Lower lobe of right lung (tissue), 2 donors: ENCODE measurements at regions not wholly inside any gene's neighbourhood (a gene's known extent, or its start where the extent isn't known, plus 50 kb on each side); places are given as distances from the start of the nearest gene placed in this dataset.

Source experiments
- ATAC-seq, 2 donors: fragments of 200-7000 bp; cut with Tn5 transposase; one replicate each; pipeline ENCODE4 v1.9.1; 2020 to 2022; ENCODE audit warnings: mild to moderate bottlenecking in 2 of 2, moderate library complexity in 2 of 2
- DNase-seq: peaks from one replicate; pipeline ENCODE4 v3.0.0-alpha.2; 2020
- H3K27ac ChIP-seq: fragments of 200-600 bp; one replicate; pipeline ENCODE4 v1.8.0; 2022
- H3K27me3 ChIP-seq: fragments of 200-600 bp; one replicate; pipeline ENCODE4 v1.8.0; 2022; ENCODE audit warnings: low read depth
- H3K36me3 ChIP-seq: fragments of 200-600 bp; one replicate; pipeline ENCODE4 v1.8.0; 2022; ENCODE audit warnings: mild to moderate bottlenecking
- H3K4me1 ChIP-seq: fragments of 200-600 bp; one replicate; pipeline ENCODE4 v1.8.0; 2022
- H3K4me3 ChIP-seq: fragments of 200-600 bp; one replicate; pipeline ENCODE4 v1.8.0; 2022; ENCODE audit warnings: mild to moderate bottlenecking
- H3K9me3 ChIP-seq: fragments of 200-600 bp; one replicate; pipeline ENCODE4 v1.8.0; 2022
- intact Hi-C: fragments of 100-400 bp; cut with DNase I; formaldehyde crosslinking; loops from one replicate; pipeline ENCODE4 v1.11.0; 2022
- TF ChIP-seq, protein P1 (sequence below): fragments of 200-600 bp; IDR thresholded peaks from one replicate; pipeline ENCODE4 v1.8.0; 2022; ENCODE audit warnings: antibody characterized with exemption, mild to moderate bottlenecking
- donor health status: DM: no; HTN: yes; CAD: no; lungs with severe emphysema.

DNA sequence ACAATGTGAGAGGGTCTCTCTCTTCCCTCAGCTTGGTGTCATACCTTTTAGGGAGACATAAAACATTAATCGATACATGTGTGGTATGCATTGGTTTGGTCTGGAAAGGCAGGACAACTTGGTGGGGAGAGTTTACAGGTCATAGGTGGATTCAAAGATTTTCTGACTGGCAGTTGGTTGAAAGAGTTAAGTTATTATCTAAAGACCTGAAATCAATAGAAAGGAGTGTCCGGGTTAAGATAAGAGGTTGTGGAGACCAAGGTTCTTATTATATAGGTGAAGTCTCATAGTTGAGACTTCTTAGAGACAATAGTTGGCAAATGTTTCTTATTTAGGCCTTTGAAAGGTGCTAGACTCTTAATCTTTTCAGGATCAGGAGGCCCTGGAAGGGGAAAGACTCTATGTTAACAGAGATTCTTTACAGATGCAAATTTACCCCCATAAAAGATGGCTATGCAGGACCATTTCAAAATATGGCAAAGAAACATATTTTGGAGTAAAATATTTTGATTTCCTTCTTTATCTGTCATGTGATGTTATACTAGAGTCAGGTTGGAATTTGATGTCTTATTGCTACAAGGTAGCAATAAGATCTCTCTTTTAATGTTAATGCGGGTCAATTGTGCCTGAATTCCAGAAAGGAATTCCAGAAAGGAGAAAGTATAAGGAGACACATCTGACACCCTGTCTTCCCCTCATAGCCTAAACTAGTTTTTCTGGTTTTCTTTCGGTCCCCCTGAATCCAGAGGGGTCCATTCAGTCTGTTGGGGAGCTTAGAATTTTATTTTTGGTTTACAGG lies 59.2 kb upstream of the RCBTB2 start:
- Histone ChIP-seq H3K9me3 (no peaks in the 10 kb centered on the region), H3K27ac (no peak overlapping the region), H3K27me3 (no peaks in the 10 kb centered on the region), H3K36me3 (no peaks in the 10 kb centered on the region), H3K4me1 (no peaks in the 10 kb centered on the region), H3K4me3 (no peak overlapping the region)
- no peak for ATAC-seq
- TF ChIP-seq, protein P1, sequence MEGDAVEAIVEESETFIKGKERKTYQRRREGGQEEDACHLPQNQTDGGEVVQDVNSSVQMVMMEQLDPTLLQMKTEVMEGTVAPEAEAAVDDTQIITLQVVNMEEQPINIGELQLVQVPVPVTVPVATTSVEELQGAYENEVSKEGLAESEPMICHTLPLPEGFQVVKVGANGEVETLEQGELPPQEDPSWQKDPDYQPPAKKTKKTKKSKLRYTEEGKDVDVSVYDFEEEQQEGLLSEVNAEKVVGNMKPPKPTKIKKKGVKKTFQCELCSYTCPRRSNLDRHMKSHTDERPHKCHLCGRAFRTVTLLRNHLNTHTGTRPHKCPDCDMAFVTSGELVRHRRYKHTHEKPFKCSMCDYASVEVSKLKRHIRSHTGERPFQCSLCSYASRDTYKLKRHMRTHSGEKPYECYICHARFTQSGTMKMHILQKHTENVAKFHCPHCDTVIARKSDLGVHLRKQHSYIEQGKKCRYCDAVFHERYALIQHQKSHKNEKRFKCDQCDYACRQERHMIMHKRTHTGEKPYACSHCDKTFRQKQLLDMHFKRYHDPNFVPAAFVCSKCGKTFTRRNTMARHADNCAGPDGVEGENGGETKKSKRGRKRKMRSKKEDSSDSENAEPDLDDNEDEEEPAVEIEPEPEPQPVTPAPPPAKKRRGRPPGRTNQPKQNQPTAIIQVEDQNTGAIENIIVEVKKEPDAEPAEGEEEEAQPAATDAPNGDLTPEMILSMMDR = no peak
- intact Hi-C loops = loop anchor here (10.0 kb wide), 1 partner anchor 183 kb away; no protein-coding TSS in a partner anchor
- DNase-seq = no peak

DNA sequence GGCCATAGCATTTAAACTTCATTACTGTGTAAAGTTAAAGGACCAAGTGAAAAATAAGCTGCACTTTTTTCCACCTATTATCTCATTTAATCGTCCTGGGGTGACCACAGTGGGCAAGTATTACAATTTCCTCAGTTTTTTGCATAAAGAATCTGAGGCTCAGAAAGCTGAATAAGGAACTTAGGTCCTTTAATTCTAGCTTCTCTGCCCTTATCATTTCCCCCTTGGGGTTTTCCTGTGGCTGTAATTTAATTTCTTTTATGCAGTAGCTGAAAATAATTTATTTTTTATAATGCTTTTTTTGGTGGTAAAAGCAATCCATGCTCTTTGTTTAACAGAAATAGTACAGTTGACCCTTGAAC lies 59.8 kb upstream of the RCBTB2 start:
- Histone ChIP-seq H3K4me3 (no peak overlapping the region), H3K27ac (no peak overlapping the region), H3K27me3 (no peaks in the 10 kb centered on the region), H3K9me3 (no peaks in the 10 kb centered on the region), H3K36me3 (no peaks in the 10 kb centered on the region), H3K4me1 (no peaks in the 10 kb centered on the region)
- intact Hi-C loops = loop anchor here (10.0 kb wide), 1 partner anchor 182 kb away; no protein-coding TSS in a partner anchor
- no peak for DNase-seq
- ATAC-seq = no peak
- TF ChIP-seq, protein P1 = no peak

DNA sequence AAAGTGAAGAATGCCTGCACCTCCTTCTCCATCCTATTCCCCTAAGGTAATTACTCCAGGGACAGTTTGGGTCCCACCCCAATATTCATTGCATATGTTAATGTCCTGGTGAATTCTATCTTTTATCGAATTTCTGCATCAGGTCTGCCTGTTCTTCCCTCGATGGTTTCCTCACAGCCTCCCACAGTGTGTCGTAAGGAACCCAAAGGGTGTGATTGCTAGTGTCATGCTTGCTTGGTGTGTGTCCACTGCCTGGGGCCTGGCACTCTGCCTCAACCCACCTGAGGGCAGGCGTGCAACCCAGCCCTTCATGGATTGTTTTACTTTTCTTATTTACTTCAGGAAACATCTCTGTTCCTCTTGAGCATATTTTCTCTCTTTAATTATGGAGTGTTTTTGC lies 60.2 kb upstream of the CYSLTR2 start:
- Histone ChIP-seq H3K27ac (no peak overlapping the region), H3K9me3 (no peaks in the 10 kb centered on the region), H3K36me3 (no peaks in the 10 kb centered on the region), H3K4me3 (no peak overlapping the region), H3K4me1 (no peaks in the 10 kb centered on the region), H3K27me3 (no peaks in the 10 kb centered on the region)
- intact Hi-C loops = loop anchor here (10.0 kb wide), 1 partner anchor 181 kb away; no protein-coding TSS in a partner anchor
- DNase-seq (no peak), ATAC-seq (no peak)
- TF ChIP-seq, protein P1 = no peak

DNA sequence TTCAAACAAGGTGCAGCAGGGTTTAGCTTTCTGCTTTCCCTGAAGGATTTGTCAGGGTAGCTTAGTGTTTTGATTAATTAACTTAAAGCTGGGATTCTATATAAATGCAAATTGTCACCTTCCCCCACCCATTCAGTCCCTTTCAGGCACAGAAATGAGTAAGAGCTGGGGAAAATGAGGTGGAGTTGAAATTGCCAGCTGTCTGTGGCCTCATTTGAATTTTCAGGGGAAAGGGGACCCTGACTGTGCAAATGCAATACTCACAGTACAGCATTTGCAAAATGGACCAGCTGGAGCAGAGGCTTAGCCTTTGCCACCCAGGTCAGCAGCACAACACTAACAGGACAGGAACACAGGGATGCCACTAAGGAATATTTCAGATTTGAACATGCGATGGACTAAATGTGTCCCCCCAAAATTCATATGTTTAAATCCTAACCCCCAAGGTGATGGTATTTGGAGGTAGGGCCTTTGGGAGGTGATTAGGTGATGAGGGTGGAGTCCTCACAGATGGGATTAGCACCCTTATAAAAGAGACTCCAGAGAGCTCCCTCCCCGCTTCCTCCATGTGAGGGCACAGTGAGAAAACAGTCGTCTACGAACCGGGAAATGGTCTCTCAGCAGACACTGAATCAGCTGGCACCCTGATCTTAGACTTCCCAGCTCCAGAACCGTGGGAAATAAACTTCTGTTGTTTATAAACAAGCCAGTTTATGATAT lies 59.5 kb upstream of the CYSLTR2 start:
- Histone ChIP-seq H3K4me3 (no peak overlapping the region), H3K27me3 (no peaks in the 10 kb centered on the region), H3K27ac (no peak overlapping the region), H3K4me1 (no peaks in the 10 kb centered on the region), H3K9me3 (no peaks in the 10 kb centered on the region), H3K36me3 (no peaks in the 10 kb centered on the region)
- TF ChIP-seq, protein P1 = no peak
- ATAC-seq (no peak), DNase-seq (no peak)
- intact Hi-C loops = loop anchor here (10.0 kb wide), 1 partner anchor 181 kb away; no protein-coding TSS in a partner anchor

DNA sequence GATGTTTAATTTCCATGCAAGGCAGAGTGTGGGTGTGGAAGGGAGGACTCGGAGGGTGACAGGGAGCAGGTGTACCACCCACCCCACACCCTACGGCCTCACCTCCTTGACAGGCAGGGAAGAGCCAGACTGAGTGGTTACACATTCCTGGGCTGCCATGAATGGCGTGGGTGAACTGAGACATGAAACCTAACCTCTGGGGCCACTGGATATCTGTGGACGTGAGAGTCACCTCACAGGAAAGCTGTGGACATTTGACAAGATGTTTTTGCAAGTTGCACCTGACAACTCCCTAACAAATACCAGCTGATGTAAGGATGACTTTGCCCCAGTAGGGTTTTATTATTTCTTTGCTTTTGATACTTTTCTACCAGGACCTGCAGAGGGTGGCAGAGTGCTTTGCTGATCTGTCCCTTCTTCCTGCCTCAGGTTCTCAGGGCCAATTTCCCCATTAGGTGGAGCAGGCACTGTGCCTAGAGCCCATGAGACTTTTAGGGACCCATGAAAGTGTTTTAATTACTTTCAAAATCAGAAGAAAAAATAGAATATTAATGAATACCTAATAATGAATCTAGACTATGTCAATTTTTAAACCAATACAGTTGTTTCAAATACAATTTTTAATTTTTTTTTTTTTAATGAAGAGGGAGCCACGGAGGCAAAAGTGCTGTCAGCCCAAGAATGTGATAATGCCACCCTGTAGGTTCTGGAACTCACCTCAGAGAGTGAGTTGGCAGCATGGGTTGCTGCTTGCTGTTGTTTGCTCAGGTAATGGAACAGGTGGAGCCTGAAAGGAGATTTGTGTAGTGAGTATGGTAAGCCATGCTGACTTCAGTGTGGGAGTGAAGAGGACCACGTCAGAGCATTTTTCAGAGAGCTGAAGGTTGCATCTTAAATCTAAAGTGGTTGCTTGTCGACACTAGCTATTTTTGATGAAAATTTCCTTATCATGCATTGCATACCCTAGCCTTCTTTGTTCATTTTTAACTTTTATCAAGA lies 58.0 kb upstream of the CYSLTR2 start:
- Histone ChIP-seq H3K36me3 (no peaks in the 10 kb centered on the region), H3K9me3 (no peaks in the 10 kb centered on the region), H3K4me3 (no peak overlapping the region), H3K27me3 (no peaks in the 10 kb centered on the region), H3K4me1 (no peaks in the 10 kb centered on the region), H3K27ac (no peak overlapping the region)
- TF ChIP-seq, protein P1 = peak; percentile 59
- ATAC-seq (peak; percentile 81 to 83), DNase-seq (no peak)
- intact Hi-C loops = loop anchor here (10.0 kb wide), 1 partner anchor 179 kb away; no protein-coding TSS in a partner anchor
